COLO668 (cell line): ENCODE measurements at regions not wholly inside any gene's neighbourhood (a gene's known extent, or its start where the extent isn't known, plus 50 kb on each side); places are given as distances from the start of the nearest gene placed in this dataset.

Source experiments
- DNase-seq: peaks from one replicate; lab custom pipeline; 2025; ENCODE audit not compliant: unreplicated experiment; lab: John Stamatoyannopoulos, UW

GRCh38 chr2:67260343-67261277, 136.5 kb upstream of the ETAA1 start:
- DNase-seq, result no peak

GRCh38 chr2:67267241-67267640, 129.9 kb upstream of the ETAA1 start:
- DNase-seq, result no peak

- no peak for DNase-seq
Observed at GRCh38 chr2:67268797-67269196, 128.3 kb upstream of the ETAA1 start.

GRCh38 chr2:67272195-67272594, 124.9 kb upstream of the ETAA1 start:
- no peak for DNase-seq

GRCh38 chr2:67277450-67277849, 119.7 kb upstream of the ETAA1 start:
- no peak for DNase-seq

- DNase-seq, result no peak
Observed at GRCh38 chr2:67281101-67281500, 116.0 kb upstream of the ETAA1 start.

GRCh38 chr2:67283641-67284040, 113.5 kb upstream of the ETAA1 start:
- DNase-seq, result no peak

GRCh38 chr2:67286981-67287759, 110.0 kb upstream of the ETAA1 start:
- DNase-seq, result no peak

- no peak for DNase-seq
Observed at GRCh38 chr2:67289271-67289670, 107.9 kb upstream of the ETAA1 start.

GRCh38 chr2:67289921-67290371, 107.2 kb upstream of the ETAA1 start:
- DNase-seq, result no peak

- DNase-seq, result no peak
Observed at GRCh38 chr2:67290451-67291290, 106.5 kb upstream of the ETAA1 start.

GRCh38 chr2:67294218-67294617, 102.9 kb upstream of the ETAA1 start:
- no peak for DNase-seq

GRCh38 chr2:67295406-67295805, 101.7 kb upstream of the ETAA1 start:
- DNase-seq, result no peak

- no peak for DNase-seq
Observed at GRCh38 chr2:67295851-67296250, 101.3 kb upstream of the ETAA1 start.

- DNase-seq, result no peak
Observed at GRCh38 chr2:67304300-67304890, 92.7 kb upstream of the ETAA1 start.

- DNase-seq, result no peak
Observed at GRCh38 chr2:67309281-67309680, 87.9 kb upstream of the ETAA1 start.

GRCh38 chr2:67311536-67311935, 85.6 kb upstream of the ETAA1 start:
- no peak for DNase-seq

- DNase-seq, result no peak
Observed at GRCh38 chr2:67312871-67313270, 84.3 kb upstream of the ETAA1 start.

GRCh38 chr2:67313536-67313935, 83.6 kb upstream of the ETAA1 start:
- DNase-seq, result no peak

GRCh38 chr2:67318031-67318430, 79.1 kb upstream of the ETAA1 start:
- no peak for DNase-seq

- no peak for DNase-seq
Observed at GRCh38 chr2:67318563-67318962, 78.6 kb upstream of the ETAA1 start.
